Psoas muscle (tissue), 7 donors: ENCODE measurements at regions not wholly inside any gene's neighbourhood (a gene's known extent, or its start where the extent isn't known, plus 50 kb on each side); places are given as distances from the start of the nearest gene placed in this dataset.
"Not testable (repeated sequence)": the region's sequence is repeated elsewhere in the genome, so short reads cannot be mapped to it uniquely, and the experiment has no call there.

Experiments used
- ATAC-seq, 4 donors: fragments of 200-7000 bp; cut with Tn5 transposase; one replicate each; pipeline ENCODE4 v1.9.1; 2020; ENCODE audit warnings: moderate library complexity in 3 of 4, mild to moderate bottlenecking in 2 of 4
- DNase-seq, 2 donors: peaks; one replicate each; pipeline ENCODE4 v3.0.0-alpha.2; 2020
- H3K27ac ChIP-seq: fragments of 200-600 bp; one replicate; pipeline ENCODE4 v1.8.0; 2022
- H3K27me3 ChIP-seq, 3 donors: fragments of 200-600 bp in 1 of 3; one replicate each; pipeline versions ENCODE4 v1.6.1 to v1.8.0; 2013 to 2022; ENCODE audit warnings: low read length in 2 of 3, mild to moderate bottlenecking in 2 of 3, moderate library complexity in 1 of 3; ENCODE audit not compliant: insufficient read depth in 3 of 3
- H3K36me3 ChIP-seq, 2 donors: fragments of 200-600 bp in 1 of 2; one replicate each; pipeline versions ENCODE4 v1.6.1 to v1.8.0; 2013 to 2022; ENCODE audit warnings: low read depth in 1 of 2, mild to moderate bottlenecking in 1 of 2, moderate library complexity in 1 of 2; ENCODE audit not compliant: insufficient read depth in 1 of 2
- H3K4me1 ChIP-seq: fragments of 200-600 bp; one replicate; pipeline ENCODE4 v1.8.0; 2022
- H3K4me3 ChIP-seq: fragments of 200-600 bp; one replicate; pipeline ENCODE4 v1.8.0; 2022; ENCODE audit warnings: mild to moderate bottlenecking
- H3K9me3 ChIP-seq: fragments of 200-600 bp; one replicate; pipeline ENCODE4 v1.8.0; 2022
- CTCF ChIP-seq: fragments of 200-600 bp; IDR thresholded peaks from one replicate; pipeline ENCODE4 v1.8.0; 2022; ENCODE audit warnings: antibody characterized with exemption
- WGBS, 3 donors: extraction: QIAGEN DNeasy Blood & Tissue Kit; methylation state at CpG; one replicate each; pipeline versions ENCODE4 v1.1.6 to v1.1.7; 2013; 5-methylcytosine and 5-hydroxymethylcytosine counted together
- intact Hi-C, 2 donors: fragments of 100-400 bp; cut with DNase I; formaldehyde crosslinking; loops; one replicate each; pipeline versions ENCODE4 v1.11.0 to v1.14.2; 2022
- donor health status: healthy with polysubstance abuse.
- donor health status: DM: no; HTN: no; CAD: no; lungs with moderate emphysema.
- donor health status: Bipolar disorder and iron deficiency.
- donor health status: healthy.
- donor health status: DM: yes; HTN: yes; CAD: no.
- donor health status: DM: no; HTN: no; CAD: no.
- donor health status: DM: yes; HTN: yes; CAD: no.

GRCh38 chr7:39791911-39792310 lies 158.1 kb upstream of the CDK13 start:
- H3K27me3 ChIP-seq, H3K4me3 ChIP-seq, ATAC-seq, H3K9me3 ChIP-seq, H3K36me3 ChIP-seq, H3K4me1 ChIP-seq, H3K27ac ChIP-seq, intact Hi-C loops: not testable (repeated sequence)
- peak in 1 of 2 donors; percentile 23 for DNase-seq
- 76 to 92% (median 86%) methylated on average over 14 to 16 of the region's 16 CpGs for WGBS, 3 donors

- H3K4me1 ChIP-seq, ATAC-seq, intact Hi-C loops, H3K27me3 ChIP-seq, DNase-seq, H3K9me3 ChIP-seq, H3K4me3 ChIP-seq, H3K27ac ChIP-seq, H3K36me3 ChIP-seq: not testable (repeated sequence)
- WGBS, 3 donors = 92% methylated on average over 21 to 22 of the region's 22 CpGs
Measured at GRCh38 chr7:39793026-39793425, 157.0 kb upstream of the CDK13 start.

GRCh38 chr7:39793851-39794250 lies 156.2 kb upstream of the CDK13 start:
- H3K27me3 ChIP-seq, H3K36me3 ChIP-seq, H3K4me1 ChIP-seq, H3K4me3 ChIP-seq, ATAC-seq, H3K27ac ChIP-seq, DNase-seq, intact Hi-C loops, H3K9me3 ChIP-seq: not testable (repeated sequence)
- 89 to 96% (median 91%) methylated on average over 18 to 23 of the region's 23 CpGs for WGBS, 3 donors

GRCh38 chr7:39796947-39797346 lies 153.1 kb upstream of the CDK13 start:
- 69 to 75% (median 70%) methylated on average over 4 of the region's 6 CpGs for WGBS, 3 donors
- ATAC-seq, H3K27me3 ChIP-seq, DNase-seq, H3K4me1 ChIP-seq, H3K4me3 ChIP-seq, H3K9me3 ChIP-seq, intact Hi-C loops, H3K36me3 ChIP-seq, H3K27ac ChIP-seq: not testable (repeated sequence)

- 52 to 71% (median 69%) methylated on average over 5 to 10 of the region's 10 CpGs for WGBS, 3 donors
- H3K4me1 ChIP-seq, ATAC-seq, H3K36me3 ChIP-seq, H3K27ac ChIP-seq, intact Hi-C loops, H3K9me3 ChIP-seq, H3K4me3 ChIP-seq, DNase-seq, H3K27me3 ChIP-seq: not testable (repeated sequence)
Measured at GRCh38 chr7:39798077-39798476, 152.0 kb upstream of the CDK13 start.

GRCh38 chr7:39808796-39809481 lies 141.1 kb upstream of the CDK13 start:
- no peaks in the 10 kb centered on the region for H3K9me3 ChIP-seq
- H3K4me3 ChIP-seq = no peak overlapping the region
- no peak overlapping the region for H3K27ac ChIP-seq
- no peaks in the 10 kb centered on the region for H3K36me3 ChIP-seq
- no peaks in the 10 kb centered on the region for H3K4me1 ChIP-seq
- intact Hi-C loops = no loop called here
- H3K27me3 ChIP-seq = no peaks in the 10 kb centered on the region
- no peak for TF ChIP-seq CTCF
- DNase-seq = no peak
- no peak for ATAC-seq
- WGBS, 3 donors = 52 to 71% (median 55%) methylated on average over 10 of the region's 10 CpGs

GRCh38 chr7:39810204-39810642 lies 139.8 kb upstream of the CDK13 start:
- no peak for TF ChIP-seq CTCF
- H3K27ac ChIP-seq = no peak overlapping the region
- no peak for DNase-seq
- WGBS, 3 donors = 70 to 74% (median 74%) methylated on average over 9 of the region's 9 CpGs
- intact Hi-C loops = no loop called here
- no peaks in the 10 kb centered on the region for H3K36me3 ChIP-seq
- no peaks in the 10 kb centered on the region for H3K4me1 ChIP-seq
- H3K9me3 ChIP-seq = no peaks in the 10 kb centered on the region
- peaks cover 0 to 3% (median 0%) of the 10 kb centered on the region in 3 donors for H3K27me3 ChIP-seq
- no peak for ATAC-seq
- no peak overlapping the region for H3K4me3 ChIP-seq
